Mucosa of rectum (tissue), 2 donors: ENCODE measurements at regions not wholly inside any gene's neighbourhood (a gene's known extent, or its start where the extent isn't known, plus 50 kb on each side); places are given as distances from the start of the nearest gene placed in this dataset.
"Not testable (repeated sequence)": the region's sequence is repeated elsewhere in the genome, so short reads cannot be mapped to it uniquely, and the experiment has no call there.

Experiments used
- H3K27ac ChIP-seq, 2 donors: one replicate each; pipeline ENCODE4 v1.7.0; 2013; ENCODE audit warnings: inconsistent platforms in 2 of 2, low read depth in 2 of 2, low read length in 2 of 2
- H3K27me3 ChIP-seq, 2 donors: one replicate each; pipeline ENCODE4 v1.7.0; 2013; ENCODE audit warnings: low read length in 2 of 2; ENCODE audit not compliant: control insufficient read depth in 2 of 2, insufficient read depth in 2 of 2
- H3K36me3 ChIP-seq, 2 donors: one replicate each; pipeline ENCODE4 v1.7.0; 2013; ENCODE audit warnings: low read length in 2 of 2; ENCODE audit not compliant: control insufficient read depth in 2 of 2, insufficient read depth in 2 of 2
- H3K4me1 ChIP-seq, 2 donors: one replicate each; pipeline ENCODE4 v1.7.0; 2013; ENCODE audit warnings: low read length in 2 of 2, mild to moderate bottlenecking in 1 of 2; ENCODE audit not compliant: control insufficient read depth in 2 of 2, insufficient read depth in 2 of 2
- H3K4me3 ChIP-seq, 2 donors: one replicate each; pipeline ENCODE4 v1.7.0; 2013; ENCODE audit warnings: low read length in 2 of 2
- H3K9ac ChIP-seq, 2 donors: one replicate each; pipeline ENCODE4 v1.7.0; 2013; ENCODE audit warnings: low read length in 2 of 2, low read depth in 1 of 2, mild to moderate bottlenecking in 1 of 2
- H3K9me3 ChIP-seq, 2 donors: one replicate each; pipeline ENCODE4 v1.7.0; 2013; ENCODE audit warnings: low read length in 2 of 2; ENCODE audit not compliant: control insufficient read depth in 2 of 2
- donor health status: healthy.
- donor health status: Normal muscosa, but diverticular disease.

GRCh38 chr17:71188811-71189492 is 931.9 kb upstream of the SOX9 start:
- Histone ChIP-seq H3K27ac (no peak overlapping the region), H3K9me3 (no peaks in the 10 kb centered on the region), H3K36me3 (no peaks in the 10 kb centered on the region), H3K4me3 (no peak overlapping the region), H3K27me3 (peaks cover 0 to 2% of the 10 kb centered on the region in 2 donors), H3K9ac (no peak overlapping the region), H3K4me1 (no peaks in the 10 kb centered on the region)

GRCh38 chr17:71189493-71189831 is 931.4 kb upstream of the SOX9 start:
- Histone ChIP-seq H3K36me3 (no peaks in the 10 kb centered on the region), H3K4me1 (no peaks in the 10 kb centered on the region), H3K27ac (no peak overlapping the region), H3K27me3 (peaks cover 0 to 2% of the 10 kb centered on the region in 2 donors), H3K9ac (no peak overlapping the region), H3K9me3 (no peaks in the 10 kb centered on the region), H3K4me3 (no peak overlapping the region)

- no peaks in the 10 kb centered on the region for H3K4me1 ChIP-seq
- no peaks in the 10 kb centered on the region for H3K36me3 ChIP-seq
- no peak overlapping the region for H3K9ac ChIP-seq
- H3K9me3 ChIP-seq, result no peaks in the 10 kb centered on the region
- H3K27ac ChIP-seq, result no peak overlapping the region
- H3K4me3 ChIP-seq, result no peak overlapping the region
- H3K27me3 ChIP-seq, result peaks cover 0 to 2% of the 10 kb centered on the region in 2 donors
Observed at GRCh38 chr17:71192039-71192555, 928.7 kb upstream of the SOX9 start.

GRCh38 chr17:71192848-71193247 is 928.0 kb upstream of the SOX9 start:
- no peaks in the 10 kb centered on the region for H3K9me3 ChIP-seq
- H3K9ac ChIP-seq, result no peak overlapping the region
- no peak overlapping the region for H3K4me3 ChIP-seq
- peaks cover 0 to 2% of the 10 kb centered on the region in 2 donors for H3K27me3 ChIP-seq
- H3K27ac ChIP-seq, result no peak overlapping the region
- no peaks in the 10 kb centered on the region for H3K36me3 ChIP-seq
- no peaks in the 10 kb centered on the region for H3K4me1 ChIP-seq

- Histone ChIP-seq H3K4me1 (no peaks in the 10 kb centered on the region), H3K9ac (no peak overlapping the region), H3K4me3 (no peak overlapping the region), H3K27me3 (no peaks in the 10 kb centered on the region), H3K36me3 (no peaks in the 10 kb centered on the region), H3K27ac (no peak overlapping the region), H3K9me3 (no peaks in the 10 kb centered on the region)
Observed at GRCh38 chr17:71200597-71200996, 920.2 kb upstream of the SOX9 start.

GRCh38 chr17:71201639-71202038 is 919.2 kb upstream of the SOX9 start:
- H3K4me3 ChIP-seq, result no peak overlapping the region
- H3K9me3 ChIP-seq, result no peaks in the 10 kb centered on the region
- H3K36me3 ChIP-seq, result no peaks in the 10 kb centered on the region
- H3K27ac ChIP-seq, result no peak overlapping the region
- no peak overlapping the region for H3K9ac ChIP-seq
- H3K27me3 ChIP-seq, result no peaks in the 10 kb centered on the region
- H3K4me1 ChIP-seq, result no peaks in the 10 kb centered on the region

GRCh38 chr17:71202449-71202848 is 918.4 kb upstream of the SOX9 start:
- H3K4me1 ChIP-seq, result no peaks in the 10 kb centered on the region
- H3K4me3 ChIP-seq, result no peak overlapping the region
- no peaks in the 10 kb centered on the region for H3K27me3 ChIP-seq
- H3K27ac ChIP-seq, result no peak overlapping the region
- no peaks in the 10 kb centered on the region for H3K36me3 ChIP-seq
- no peaks in the 10 kb centered on the region for H3K9me3 ChIP-seq
- H3K9ac ChIP-seq, result no peak overlapping the region

- no peaks in the 10 kb centered on the region for H3K9me3 ChIP-seq
- no peaks in the 10 kb centered on the region for H3K27me3 ChIP-seq
- H3K4me1 ChIP-seq, result no peaks in the 10 kb centered on the region
- H3K36me3 ChIP-seq, result no peaks in the 10 kb centered on the region
- no peak overlapping the region for H3K9ac ChIP-seq
- H3K4me3 ChIP-seq, result no peak overlapping the region
- no peak overlapping the region for H3K27ac ChIP-seq
Observed at GRCh38 chr17:71203953-71204352, 916.9 kb upstream of the SOX9 start.

GRCh38 chr17:71205951-71206350 is 914.9 kb upstream of the SOX9 start:
- H3K4me1 ChIP-seq, H3K27ac ChIP-seq, H3K36me3 ChIP-seq, H3K9ac ChIP-seq, H3K27me3 ChIP-seq, H3K9me3 ChIP-seq, H3K4me3 ChIP-seq: not testable (repeated sequence)

GRCh38 chr17:71208111-71208704 is 912.6 kb upstream of the SOX9 start:
- no peaks in the 10 kb centered on the region for H3K9me3 ChIP-seq
- H3K4me1 ChIP-seq, result no peaks in the 10 kb centered on the region
- no peak overlapping the region for H3K4me3 ChIP-seq
- no peaks in the 10 kb centered on the region for H3K36me3 ChIP-seq
- H3K9ac ChIP-seq, result no peak overlapping the region
- no peaks in the 10 kb centered on the region for H3K27me3 ChIP-seq
- H3K27ac ChIP-seq, result no peak overlapping the region
